Left lung (tissue), 4 donors: ENCODE measurements at regions not wholly inside any gene's neighbourhood (a gene's known extent, or its start where the extent isn't known, plus 50 kb on each side); places are given as distances from the start of the nearest gene placed in this dataset.

Experiments used
- ATAC-seq: fragments of 200-7000 bp; cut with Tn5 transposase; one replicate; pipeline ENCODE4 v1.9.1; 2020; ENCODE audit warnings: moderate library complexity
- DNase-seq, 4 donors: peaks; one replicate each; pipeline ENCODE4 v3.0.0-alpha.2; 2013 to 2020
- H3K27ac ChIP-seq, 2 donors: fragments of 200-600 bp; sonication (generic) in 1 of 2; one replicate each; pipeline versions ENCODE4 v1.5.0 to v1.8.0; 2020 to 2021
- H3K27me3 ChIP-seq, 2 donors: fragments of 200-600 bp; sonication (generic) in 1 of 2; one replicate each; pipeline versions ENCODE4 v1.5.0 to v1.8.0; 2020 to 2021
- H3K36me3 ChIP-seq, 2 donors: fragments of 200-600 bp; sonication (generic) in 1 of 2; one replicate each; pipeline versions ENCODE4 v1.5.0 to v1.8.0; 2020 to 2021
- H3K4me1 ChIP-seq, 2 donors: fragments of 200-600 bp; one replicate each; pipeline ENCODE4 v1.8.0; 2021
- H3K4me3 ChIP-seq, 2 donors: fragments of 200-600 bp; sonication (generic) in 1 of 2; one replicate each; pipeline versions ENCODE4 v1.5.0 to v1.8.0; 2020 to 2021; ENCODE audit warnings: mild to moderate bottlenecking in 1 of 2
- H3K9me3 ChIP-seq, 2 donors: fragments of 200-600 bp; sonication (generic) in 1 of 2; one replicate each; pipeline versions ENCODE4 v1.5.0 to v1.8.0; 2020 to 2021
- intact Hi-C, 2 donors: fragments of 100-400 bp; cut with DNase I; formaldehyde crosslinking; loops; one replicate each; pipeline versions ENCODE4 v1.11.2 to v1.14.2; 2022
- TF ChIP-seq, protein P1 (sequence below), 2 donors: fragments of 200-600 bp; sonication (generic) in 1 of 2; IDR thresholded peaks; one replicate each; pipeline versions ENCODE4 v1.5.0 to v1.8.0; 2021; ENCODE audit warnings: antibody characterized with exemption in 2 of 2
- donor health status: DM: no; HTN: yes; CAD: no.
- donor health status: DM: no; HTN: no; CAD: no.

GRCh38 chr5:111562561-111562960 is 50.2 kb upstream of the STARD4 start:
- Histone ChIP-seq H3K4me1 (no peaks in the 10 kb centered on the region), H3K4me3 (no peak overlapping the region), H3K27ac (no peak overlapping the region), H3K27me3 (no peaks in the 10 kb centered on the region), H3K9me3 (no peaks in the 10 kb centered on the region), H3K36me3 (no peaks in the 10 kb centered on the region)
- TF ChIP-seq, protein P1, sequence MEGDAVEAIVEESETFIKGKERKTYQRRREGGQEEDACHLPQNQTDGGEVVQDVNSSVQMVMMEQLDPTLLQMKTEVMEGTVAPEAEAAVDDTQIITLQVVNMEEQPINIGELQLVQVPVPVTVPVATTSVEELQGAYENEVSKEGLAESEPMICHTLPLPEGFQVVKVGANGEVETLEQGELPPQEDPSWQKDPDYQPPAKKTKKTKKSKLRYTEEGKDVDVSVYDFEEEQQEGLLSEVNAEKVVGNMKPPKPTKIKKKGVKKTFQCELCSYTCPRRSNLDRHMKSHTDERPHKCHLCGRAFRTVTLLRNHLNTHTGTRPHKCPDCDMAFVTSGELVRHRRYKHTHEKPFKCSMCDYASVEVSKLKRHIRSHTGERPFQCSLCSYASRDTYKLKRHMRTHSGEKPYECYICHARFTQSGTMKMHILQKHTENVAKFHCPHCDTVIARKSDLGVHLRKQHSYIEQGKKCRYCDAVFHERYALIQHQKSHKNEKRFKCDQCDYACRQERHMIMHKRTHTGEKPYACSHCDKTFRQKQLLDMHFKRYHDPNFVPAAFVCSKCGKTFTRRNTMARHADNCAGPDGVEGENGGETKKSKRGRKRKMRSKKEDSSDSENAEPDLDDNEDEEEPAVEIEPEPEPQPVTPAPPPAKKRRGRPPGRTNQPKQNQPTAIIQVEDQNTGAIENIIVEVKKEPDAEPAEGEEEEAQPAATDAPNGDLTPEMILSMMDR (IDR thresholded peaks at IDR 0.05) = no peak
- DNase-seq = no peak
- no peak for ATAC-seq
- intact Hi-C loops = no loop called here
